GM12878 (cell line): ENCODE measurements at regions not wholly inside any gene's neighbourhood (a gene's known extent, or its start where the extent isn't known, plus 50 kb on each side); places are given as distances from the start of the nearest gene placed in this dataset.

Experiments used
- ATAC-seq: fragments of 200-7000 bp; cut with Tn5 transposase; 3 replicates; pipeline ENCODE4 v1.9.1; 2020; ENCODE audit warnings: mild to moderate bottlenecking, moderate library complexity
- BruUV-seq: library from RNA; stranded (reverse); fragments of 400-500 nt; replicated peaks from 2 replicates; lab custom pipeline; 2021; lab: Mats Ljungman, UMichigan
- CTCF ChIA-PET: fragments of 300-600 bp; sonication (Branson Sonifier 250); formaldehyde crosslinking; extraction: SDS; loops from one replicate; lab custom pipeline; 2021; ENCODE audit warnings: inconsistent platforms; lab: Yijun Ruan, JAX
- POLR2A ChIA-PET: fragments of 350-600 bp; formaldehyde crosslinking; extraction: SDS; loops from one replicate; lab custom pipeline; 2021; ENCODE audit warnings: inconsistent platforms; lab: Charles Lee
- RAD21 ChIA-PET: fragments of 300-600 bp; sonication (Branson Sonifier 250); formaldehyde crosslinking; loops from one replicate; lab custom pipeline; 2023; ENCODE audit warnings: antibody characterized with exemption; ENCODE audit not compliant: unreplicated experiment; lab: Charles Lee
- SMC1A ChIA-PET: fragments of 300-600 bp; sonication (Branson Sonifier 250); formaldehyde crosslinking; loops from one replicate; lab custom pipeline; 2023; ENCODE audit not compliant: unreplicated experiment, uncharacterized antibody; lab: Charles Lee
- DNase-seq: peaks from one replicate; pipeline ENCODE4 v3.0.0-alpha.2; 2011; ENCODE audit warnings: low read depth, low spot score
- FAIRE-seq: peaks from 3 replicates; lab custom pipeline; 2011; peaks lifted over from hg19 to GRCh38; lab: Jason Lieb, UNC
- H2AFZ ChIP-seq: 2 replicates; pipeline ENCODE4 v1.6.0; 2011; ENCODE audit warnings: low read depth, low read length, control low read depth; ENCODE audit not compliant: control insufficient read depth
- H3K27ac ChIP-seq: 2 replicates; pipeline ENCODE4 v1.5.1; 2011; ENCODE audit warnings: control low read depth; ENCODE audit not compliant: control insufficient read depth, insufficient read depth
- H3K27me3 ChIP-seq, 2 experiments: replicated peaks in 1 of 2; 2 replicates each; pipeline versions ENCODE4 v1.6.0 to v1.6.1; 2011; ENCODE audit warnings: low read length in 1 of 2; ENCODE audit not compliant: control insufficient read depth in 2 of 2, insufficient read depth in 2 of 2
- H3K36me3 ChIP-seq, 2 experiments: 2 replicates each; pipeline ENCODE4 v1.5.1; 2011; ENCODE audit warnings: low read length in 1 of 2; ENCODE audit not compliant: control insufficient read depth in 2 of 2, insufficient read depth in 2 of 2
- H3K4me1 ChIP-seq: 2 replicates; pipeline ENCODE4 v1.6.1; 2011; ENCODE audit warnings: mild to moderate bottlenecking, low read length, moderate library complexity, mixed read lengths; ENCODE audit not compliant: control insufficient read depth, insufficient read depth
- H3K4me2 ChIP-seq: 2 replicates; pipeline ENCODE4 v1.6.0; 2011; ENCODE audit warnings: control low read depth; ENCODE audit not compliant: control insufficient read depth, insufficient read depth
- H3K4me3 ChIP-seq: fragments of 200-600 bp; sonication (generic); 2 replicates; pipeline ENCODE4 v1.5.1; 2016
- H3K79me2 ChIP-seq: 2 replicates; pipeline ENCODE4 v1.6.0; 2011; ENCODE audit warnings: low read length; ENCODE audit not compliant: control insufficient read depth, insufficient read depth
- H3K9ac ChIP-seq: 2 replicates; pipeline ENCODE4 v1.8.0; 2011; ENCODE audit warnings: low read length, control low read depth, mixed read lengths; ENCODE audit not compliant: control insufficient read depth, insufficient read depth
- H3K9me3 ChIP-seq: replicated peaks from 3 replicates; pipeline ENCODE4 v1.5.1; 2011; ENCODE audit warnings: mild to moderate bottlenecking, low read length; ENCODE audit not compliant: control insufficient read depth, insufficient read depth
- H4K20me1 ChIP-seq: 2 replicates; pipeline ENCODE4 v1.6.0; 2011; ENCODE audit not compliant: control insufficient read depth, insufficient read depth
- KDM1A ChIP-seq: fragments of 200-600 bp; sonication (generic); IDR thresholded peaks from 2 replicates; pipeline ENCODE4 v1.6.1; 2016; ENCODE audit warnings: borderline replicate concordance
- KLF5 ChIP-seq: fragments of 450-650 bp; IDR thresholded peaks from 2 replicates; pipeline ENCODE4 v1.6.1; 2014; ENCODE audit warnings: mild to moderate bottlenecking; ENCODE audit not compliant: partially characterized antibody
- SMAD1 ChIP-seq: fragments of 450-650 bp; IDR thresholded peaks from 2 replicates; pipeline ENCODE4 v1.6.1; 2018; ENCODE audit warnings: mild to moderate bottlenecking, low read depth; ENCODE audit not compliant: partially characterized antibody
- WGBS: methylation state at CpG from one replicate; pipeline ENCODE4 v1.1.6; 2016; ENCODE audit warnings: low lambda C conversion rate; ENCODE audit not compliant: insufficient replicate concordance, insufficient coverage; ENCODE audit errors: missing lambda C conversion rate; 5-methylcytosine and 5-hydroxymethylcytosine counted together
- in situ Hi-C: fragments of 300-500 bp; cut with MboI; formaldehyde crosslinking; loops from 9 replicates; pipeline ENCODE4 v1.14.3; 2018; ENCODE audit warnings: mixed read lengths
- intact Hi-C: fragments of 100-400 bp; cut with micrococcal nuclease; formaldehyde crosslinking; loops from one replicate; pipeline ENCODE4 v1.14.2; 2022; ENCODE audit not compliant: unreplicated experiment
- TF ChIP-seq, protein P1 (sequence below): fragments of 450-650 bp; IDR thresholded peaks from 2 replicates; pipeline ENCODE4 v1.6.1; 2016; ENCODE audit warnings: mild to moderate bottlenecking
- TF ChIP-seq, protein P2 (sequence below): IDR thresholded peaks from 2 replicates; pipeline ENCODE4 v1.6.1; 2011; ENCODE audit warnings: low read depth, mild to moderate bottlenecking, low read length, moderate library complexity, borderline replicate concordance; ENCODE audit errors: extremely low read depth

DNA sequence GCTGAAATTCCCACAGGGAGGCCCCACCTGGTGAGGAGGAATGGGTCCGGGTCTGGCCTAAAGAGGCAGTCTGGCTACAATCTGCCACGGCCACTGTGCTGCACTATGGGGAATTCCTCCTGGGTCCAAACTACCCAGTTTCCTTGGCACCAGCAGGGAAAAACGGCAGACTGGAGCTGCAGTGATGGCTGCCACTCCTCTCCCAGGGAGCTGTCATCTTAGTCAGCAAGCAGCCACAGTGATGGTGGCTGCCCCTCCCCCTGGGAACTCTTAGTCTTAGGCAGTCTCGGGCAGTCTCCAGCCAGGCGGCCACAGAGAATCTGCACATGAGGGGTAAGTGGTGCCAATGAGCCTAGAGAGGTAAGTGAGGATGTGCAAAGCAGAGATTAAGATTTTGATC, 205.8 kb downstream of the TMEM38B start:
- ChIA-PET POLR2A (no interaction called here), CTCF (interaction anchor here (1.5 kb wide), 1 partner anchor 18 kb away, joined by 3 read pairs; no protein-coding TSS in a partner anchor), RAD21 (no interaction called here), SMC1A (interaction anchor here (0.6 kb wide), 1 partner anchor 520 kb away, joined by 3 read pairs; no protein-coding TSS in a partner anchor)
- no peaks in the 10 kb centered on the region for H3K36me3 ChIP-seq
- no peaks in the 10 kb centered on the region for H3K9me3 ChIP-seq
- no peak overlapping the region for H3K27ac ChIP-seq
- H2AFZ ChIP-seq: no peak overlapping the region
- no peaks in the 10 kb centered on the region for H3K4me1 ChIP-seq
- TF ChIP-seq SMAD1 (no peak), KDM1A (no peak), KLF5 (no peak)
- TF ChIP-seq, protein P1, sequence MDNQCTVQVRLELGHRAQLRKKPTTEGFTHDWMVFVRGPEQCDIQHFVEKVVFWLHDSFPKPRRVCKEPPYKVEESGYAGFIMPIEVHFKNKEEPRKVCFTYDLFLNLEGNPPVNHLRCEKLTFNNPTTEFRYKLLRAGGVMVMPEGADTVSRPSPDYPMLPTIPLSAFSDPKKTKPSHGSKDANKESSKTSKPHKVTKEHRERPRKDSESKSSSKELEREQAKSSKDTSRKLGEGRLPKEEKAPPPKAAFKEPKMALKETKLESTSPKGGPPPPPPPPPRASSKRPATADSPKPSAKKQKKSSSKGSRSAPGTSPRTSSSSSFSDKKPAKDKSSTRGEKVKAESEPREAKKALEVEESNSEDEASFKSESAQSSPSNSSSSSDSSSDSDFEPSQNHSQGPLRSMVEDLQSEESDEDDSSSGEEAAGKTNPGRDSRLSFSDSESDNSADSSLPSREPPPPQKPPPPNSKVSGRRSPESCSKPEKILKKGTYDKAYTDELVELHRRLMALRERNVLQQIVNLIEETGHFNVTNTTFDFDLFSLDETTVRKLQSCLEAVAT: no peak
- TF ChIP-seq, protein P2, sequence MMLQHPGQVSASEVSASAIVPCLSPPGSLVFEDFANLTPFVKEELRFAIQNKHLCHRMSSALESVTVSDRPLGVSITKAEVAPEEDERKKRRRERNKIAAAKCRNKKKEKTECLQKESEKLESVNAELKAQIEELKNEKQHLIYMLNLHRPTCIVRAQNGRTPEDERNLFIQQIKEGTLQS: no peak
- no peaks in the 10 kb centered on the region for H3K79me2 ChIP-seq
- no peaks in the 10 kb centered on the region; a peak in 1 of 4 replicates for H3K27me3 ChIP-seq
- 26% methylated on average over 5 of the region's 5 CpGs for WGBS
- no peak overlapping the region for H3K9ac ChIP-seq
- no peak overlapping the region for H3K4me3 ChIP-seq
- H3K4me2 ChIP-seq: no peak overlapping the region
- in situ Hi-C loops: no loop called here
- BruUV-seq: no TSS peak
- DNase-seq: no peak
- ATAC-seq: no peak
- H4K20me1 ChIP-seq: no peaks in the 10 kb centered on the region
- intact Hi-C loops: loop anchor here (5.0 kb wide), 1 partner anchor 1272 kb away; no protein-coding TSS in a partner anchor
- FAIRE-seq: no peak
